ENCODE measurements at regions not wholly inside any gene's neighbourhood (a gene's known extent, or its start where the extent isn't known, plus 50 kb on each side); places are given as distances from the start of the nearest gene placed in this dataset.

GRCh38 chr3:194760494-194761137 is 74.9 kb downstream of the FAM43A start:
- no peak for TF ChIP-seq EZH2 (IDR thresholded peaks at IDR 0.05; ENCODE audit: borderline replicate concordance, insufficient read depth, low read depth, low read length, poor library complexity, severe bottlenecking)
- TF ChIP-seq, protein P1, sequence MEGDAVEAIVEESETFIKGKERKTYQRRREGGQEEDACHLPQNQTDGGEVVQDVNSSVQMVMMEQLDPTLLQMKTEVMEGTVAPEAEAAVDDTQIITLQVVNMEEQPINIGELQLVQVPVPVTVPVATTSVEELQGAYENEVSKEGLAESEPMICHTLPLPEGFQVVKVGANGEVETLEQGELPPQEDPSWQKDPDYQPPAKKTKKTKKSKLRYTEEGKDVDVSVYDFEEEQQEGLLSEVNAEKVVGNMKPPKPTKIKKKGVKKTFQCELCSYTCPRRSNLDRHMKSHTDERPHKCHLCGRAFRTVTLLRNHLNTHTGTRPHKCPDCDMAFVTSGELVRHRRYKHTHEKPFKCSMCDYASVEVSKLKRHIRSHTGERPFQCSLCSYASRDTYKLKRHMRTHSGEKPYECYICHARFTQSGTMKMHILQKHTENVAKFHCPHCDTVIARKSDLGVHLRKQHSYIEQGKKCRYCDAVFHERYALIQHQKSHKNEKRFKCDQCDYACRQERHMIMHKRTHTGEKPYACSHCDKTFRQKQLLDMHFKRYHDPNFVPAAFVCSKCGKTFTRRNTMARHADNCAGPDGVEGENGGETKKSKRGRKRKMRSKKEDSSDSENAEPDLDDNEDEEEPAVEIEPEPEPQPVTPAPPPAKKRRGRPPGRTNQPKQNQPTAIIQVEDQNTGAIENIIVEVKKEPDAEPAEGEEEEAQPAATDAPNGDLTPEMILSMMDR (IDR thresholded peaks at IDR 0.05), result no peak
- Histone ChIP-seq H3K9ac (ENCODE audit: low read length) (no peak overlapping the region), H2AFZ (ENCODE audit: insufficient read depth, low read depth, low read length, poor library complexity, severe bottlenecking) (no peak overlapping the region), H3K36me3 (replicated peaks in 1 of 2; ENCODE audit: control extremely low read depth in 1 of 2, control insufficient read depth in 1 of 2, extremely low read depth in 1 of 2, insufficient read depth in 2 of 2, low read length in 1 of 2) (no peaks in the 10 kb centered on the region), H3K9me3 (ENCODE audit: control extremely low read depth in 1 of 3, control insufficient read depth in 2 of 3, insufficient read depth in 1 of 3, low read length in 2 of 3) (peaks cover 0 to 4% (median 0%) of the 10 kb centered on the region in 3 donors), H3K27me3 (replicated peaks in 1 of 4; ENCODE audit: control extremely low read depth in 1 of 4, control insufficient read depth in 3 of 4, insufficient read depth in 4 of 4, low read length in 3 of 4) (peaks cover 0 to 6% (median 2%) of the 10 kb centered on the region in 4 experiments), H3K27ac (ENCODE audit: low read length in 2 of 2) (no peak overlapping the region), H3K4me3 (ENCODE audit: control extremely low read depth in 1 of 5, extremely low read depth in 1 of 5, insufficient read depth in 1 of 5, low read depth in 2 of 5, low read length in 4 of 5) (no peak overlapping the region), H4K20me1 (ENCODE audit: control insufficient read depth, insufficient read depth, low read length, poor library complexity, severe bottlenecking) (no peaks in the 10 kb centered on the region), H3K4me2 (replicated peaks; ENCODE audit: low read depth, low read length, poor library complexity, severe bottlenecking) (no peak overlapping the region), H3K4me1 (ENCODE audit: control insufficient read depth in 2 of 2, insufficient read depth in 2 of 2, low read length in 2 of 2) (no peaks in the 10 kb centered on the region), H3K79me2 (ENCODE audit: control insufficient read depth, insufficient read depth, low read length) (no peaks in the 10 kb centered on the region)
- no peak overlapping the region for H3K27ac Mint-ChIP-seq
- peaks cover 22% of the 10 kb centered on the region for H3K27me3 Mint-ChIP-seq
- DNase-seq, result no peak
- intact Hi-C loops (cut with micrococcal nuclease), result no loop called here
- H3K4me3 Mint-ChIP-seq, result no peak overlapping the region
- CTCF ChIA-PET, result interaction anchor here (0.9 kb wide), 1 partner anchor 41 kb away, joined by 3 read pairs; no protein-coding TSS in a partner anchor
- POLR2A ChIA-PET, result no interaction called here
- 85% methylated on average over 2 of the region's 9 CpGs for WGBS (ENCODE audit: insufficient coverage)
- no peak for ATAC-seq (ENCODE audit: low read depth)
- peaks cover 2% of the 10 kb centered on the region for H3K4me1 Mint-ChIP-seq
- no peaks in the 10 kb centered on the region for H3K9me3 Mint-ChIP-seq (ENCODE audit: insufficient read depth)

DNA sequence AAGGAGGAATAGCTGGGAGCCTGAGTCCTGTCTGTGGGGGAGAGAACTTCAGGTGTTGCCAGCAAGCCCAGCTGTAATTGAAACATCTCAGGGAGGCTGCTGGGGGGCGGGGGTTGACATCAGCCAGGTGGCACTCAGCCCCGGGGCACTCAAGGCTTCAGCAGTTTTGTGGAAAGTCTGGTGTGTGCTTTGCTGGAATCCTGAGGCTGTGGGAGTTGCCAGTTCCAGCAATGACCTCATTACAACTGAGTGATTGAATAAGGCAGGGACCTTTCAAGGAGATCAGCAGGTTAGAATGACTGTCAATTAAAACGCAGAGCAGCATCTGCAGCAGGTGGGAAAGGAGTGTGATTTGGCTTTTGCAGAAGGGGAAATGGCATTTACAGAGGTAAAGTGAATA is 75.7 kb downstream of the FAM43A start:
- H3K9ac ChIP-seq (ENCODE audit: low read length), result no peak overlapping the region
- ChIA-PET CTCF (no interaction called here), POLR2A (no interaction called here)
- H3K4me3 Mint-ChIP-seq, result no peak overlapping the region
- peaks cover 2% of the 10 kb centered on the region for H3K4me1 Mint-ChIP-seq
- no peaks in the 10 kb centered on the region for H3K9me3 Mint-ChIP-seq (ENCODE audit: insufficient read depth)
- no peaks in the 10 kb centered on the region for H3K36me3 ChIP-seq (replicated peaks in 1 of 2; ENCODE audit: control extremely low read depth in 1 of 2, control insufficient read depth in 1 of 2, extremely low read depth in 1 of 2, insufficient read depth in 2 of 2, low read length in 1 of 2)
- no peak overlapping the region for H3K4me3 ChIP-seq (ENCODE audit: control extremely low read depth in 1 of 5, extremely low read depth in 1 of 5, insufficient read depth in 1 of 5, low read depth in 2 of 5, low read length in 4 of 5)
- no peak overlapping the region for H3K27ac ChIP-seq (ENCODE audit: low read length in 2 of 2)
- H2AFZ ChIP-seq (ENCODE audit: insufficient read depth, low read depth, low read length, poor library complexity, severe bottlenecking), result no peak overlapping the region
- no peak for TF ChIP-seq EZH2 (IDR thresholded peaks at IDR 0.05; ENCODE audit: borderline replicate concordance, insufficient read depth, low read depth, low read length, poor library complexity, severe bottlenecking)
- TF ChIP-seq, protein P1 (IDR thresholded peaks at IDR 0.05), result no peak
- H4K20me1 ChIP-seq (ENCODE audit: control insufficient read depth, insufficient read depth, low read length, poor library complexity, severe bottlenecking), result no peaks in the 10 kb centered on the region
- WGBS (ENCODE audit: insufficient coverage), result 73% methylated on average over 3 of the region's 3 CpGs
- H3K27me3 Mint-ChIP-seq, result peaks cover 22% of the 10 kb centered on the region
- H3K4me2 ChIP-seq (replicated peaks; ENCODE audit: low read depth, low read length, poor library complexity, severe bottlenecking), result no peak overlapping the region
- no peaks in the 10 kb centered on the region for H3K4me1 ChIP-seq (ENCODE audit: control insufficient read depth in 2 of 2, insufficient read depth in 2 of 2, low read length in 2 of 2)
- intact Hi-C loops (cut with micrococcal nuclease), result no loop called here
- no peaks in the 10 kb centered on the region for H3K9me3 ChIP-seq (ENCODE audit: control extremely low read depth in 1 of 3, control insufficient read depth in 2 of 3, insufficient read depth in 1 of 3, low read length in 2 of 3)
- H3K79me2 ChIP-seq (ENCODE audit: control insufficient read depth, insufficient read depth, low read length), result no peaks in the 10 kb centered on the region
- no peak for DNase-seq
- ATAC-seq (ENCODE audit: low read depth), result no peak
- peaks cover 0 to 7% (median 2%) of the 10 kb centered on the region in 4 experiments for H3K27me3 ChIP-seq (replicated peaks in 1 of 4; ENCODE audit: control extremely low read depth in 1 of 4, control insufficient read depth in 3 of 4, insufficient read depth in 4 of 4, low read length in 3 of 4)
- H3K27ac Mint-ChIP-seq, result no peak overlapping the region

Measured in B cell (primary cell).